GM19238 (cell line): ENCODE measurements at regions not wholly inside any gene's neighbourhood (a gene's known extent, or its start where the extent isn't known, plus 50 kb on each side); places are given as distances from the start of the nearest gene placed in this dataset.

ENCODE experiments used
- DNase-seq: peaks from one replicate; pipeline ENCODE4 v3.0.0; 2011; ENCODE audit warnings: low spot score; ENCODE audit not compliant: insufficient read length

DNA sequence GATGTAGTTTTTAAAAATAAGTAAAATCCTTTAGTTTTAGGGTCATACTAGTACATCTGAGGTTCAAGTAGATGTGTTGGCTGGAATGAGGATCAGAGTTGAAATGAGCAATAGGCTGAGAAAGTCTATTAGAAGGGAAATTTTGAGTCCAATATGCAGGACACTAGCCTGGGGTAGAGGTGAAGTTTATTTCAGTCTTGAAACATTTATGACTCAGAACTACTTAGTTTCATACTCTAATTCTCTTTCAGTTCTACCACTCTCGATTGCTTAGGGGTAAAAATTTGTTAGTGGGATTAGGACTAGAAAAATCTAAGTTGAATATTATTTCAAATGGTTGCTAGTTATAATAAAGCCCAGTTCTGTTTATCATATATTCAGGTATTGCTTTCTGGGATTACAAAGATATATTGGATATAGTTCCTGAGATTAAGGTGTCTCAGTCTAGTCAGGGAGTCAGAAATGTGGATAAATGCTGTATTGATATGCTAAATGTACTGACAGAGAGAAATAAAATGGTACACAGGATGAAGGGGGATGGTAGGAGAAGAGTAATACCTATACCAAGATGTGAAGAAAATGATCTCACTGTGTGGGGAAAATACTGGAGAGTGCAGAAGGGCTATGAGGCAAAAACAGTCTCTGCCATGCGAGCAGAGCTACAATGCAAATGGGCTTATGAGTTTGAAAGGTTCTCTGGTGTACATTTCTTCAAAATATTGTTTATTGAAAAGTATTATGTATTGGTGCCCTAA lies 395.8 kb upstream of the FBXO33 start:
- DNase-seq: peak; percentile 7

DNA sequence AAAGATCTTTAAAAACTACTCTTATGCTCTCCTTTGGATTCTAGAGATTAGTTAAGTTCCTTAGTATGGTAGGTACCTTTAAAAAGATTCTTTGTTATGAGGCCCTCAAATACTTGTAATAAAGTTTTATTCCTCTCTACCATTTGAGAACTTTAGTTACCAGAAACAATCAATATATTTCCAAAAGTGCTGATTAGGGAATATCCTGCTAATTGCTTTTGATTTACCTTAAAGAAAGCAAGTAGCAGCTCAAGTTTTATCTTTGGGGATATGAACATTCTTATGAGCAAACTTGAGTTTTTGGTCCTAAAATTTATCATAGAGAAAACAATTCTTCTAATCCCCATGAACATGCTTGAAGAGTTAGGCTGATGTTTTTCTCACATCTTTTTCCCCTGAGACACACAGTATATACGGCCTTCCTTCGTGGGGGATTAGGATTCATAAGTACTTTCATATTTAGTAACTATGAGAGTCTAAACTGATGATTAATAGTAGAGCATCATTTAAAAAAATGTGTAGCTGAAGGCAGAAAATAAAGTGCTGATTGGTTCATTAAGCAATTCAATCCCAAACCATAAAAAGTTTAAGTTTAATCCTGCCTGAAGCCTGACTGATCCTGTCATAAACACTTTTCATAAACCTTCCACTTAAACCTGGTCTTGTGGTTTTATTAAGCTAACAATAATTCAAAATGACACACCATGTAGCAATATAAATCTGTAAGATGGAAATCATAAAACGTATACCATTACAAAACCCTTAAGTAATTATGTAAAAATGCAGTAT lies 380.5 kb upstream of the FBXO33 start:
- DNase-seq: no peak

DNA sequence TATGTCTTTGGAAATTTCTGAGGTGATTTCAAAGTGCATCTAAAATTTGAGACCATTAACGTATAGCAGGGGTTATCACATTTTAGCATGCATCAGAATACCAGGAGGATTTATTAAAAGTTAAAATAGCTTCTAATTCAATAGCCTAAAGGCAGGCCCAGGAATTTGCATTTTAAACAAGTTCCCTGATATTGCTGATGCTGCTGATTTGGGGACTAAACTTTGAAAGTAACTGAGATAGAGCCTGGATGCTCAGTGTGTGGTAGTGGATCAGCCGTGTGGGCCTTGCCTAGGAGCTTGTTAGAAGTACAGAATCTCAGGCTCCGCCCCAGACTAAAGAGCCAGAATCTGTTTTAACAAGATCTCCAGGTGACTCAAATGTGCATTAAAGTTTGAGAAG lies 375.0 kb upstream of the FBXO33 start:
- DNase-seq: no peak

DNA sequence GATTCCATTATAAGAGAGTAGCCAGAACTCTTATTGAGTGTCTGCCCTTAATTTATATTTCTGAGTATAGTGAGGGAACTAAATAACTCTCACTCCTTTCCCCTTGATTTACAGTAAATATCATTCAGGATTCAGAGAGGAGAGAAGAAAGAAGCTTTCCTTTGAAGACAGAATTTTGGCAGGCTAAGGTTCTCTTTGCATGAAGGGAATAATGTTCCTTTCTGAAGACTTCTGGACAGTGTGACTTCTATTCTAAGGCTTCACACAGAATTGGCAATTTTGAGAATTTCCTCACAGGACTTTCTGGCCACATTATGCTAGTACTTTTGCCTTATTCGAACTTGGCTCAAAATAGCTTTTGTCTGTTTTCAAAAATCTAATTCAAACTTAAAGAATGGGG lies 352.2 kb upstream of the FBXO33 start:
- no peak for DNase-seq

DNA sequence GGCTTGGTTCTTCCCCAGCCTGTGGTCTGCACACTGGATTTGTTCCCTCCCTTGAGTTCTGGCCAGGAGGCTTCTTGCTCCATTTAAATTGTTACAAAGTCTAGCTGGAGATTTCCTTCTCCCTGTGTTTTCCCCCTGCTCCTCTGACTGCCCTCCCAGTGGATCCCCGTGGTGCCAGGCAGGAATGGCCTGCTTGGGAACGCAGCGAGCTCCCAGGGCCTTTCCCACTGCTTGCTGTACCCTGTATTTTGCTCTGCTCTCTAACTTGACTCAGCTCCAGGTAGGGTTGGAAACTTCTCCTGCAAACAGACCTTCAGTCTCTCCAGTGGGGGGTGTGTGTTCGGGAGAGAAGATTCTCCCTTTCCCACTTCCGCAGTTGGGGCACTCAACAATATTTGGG lies 349.2 kb upstream of the FBXO33 start:
- no peak for DNase-seq

DNA sequence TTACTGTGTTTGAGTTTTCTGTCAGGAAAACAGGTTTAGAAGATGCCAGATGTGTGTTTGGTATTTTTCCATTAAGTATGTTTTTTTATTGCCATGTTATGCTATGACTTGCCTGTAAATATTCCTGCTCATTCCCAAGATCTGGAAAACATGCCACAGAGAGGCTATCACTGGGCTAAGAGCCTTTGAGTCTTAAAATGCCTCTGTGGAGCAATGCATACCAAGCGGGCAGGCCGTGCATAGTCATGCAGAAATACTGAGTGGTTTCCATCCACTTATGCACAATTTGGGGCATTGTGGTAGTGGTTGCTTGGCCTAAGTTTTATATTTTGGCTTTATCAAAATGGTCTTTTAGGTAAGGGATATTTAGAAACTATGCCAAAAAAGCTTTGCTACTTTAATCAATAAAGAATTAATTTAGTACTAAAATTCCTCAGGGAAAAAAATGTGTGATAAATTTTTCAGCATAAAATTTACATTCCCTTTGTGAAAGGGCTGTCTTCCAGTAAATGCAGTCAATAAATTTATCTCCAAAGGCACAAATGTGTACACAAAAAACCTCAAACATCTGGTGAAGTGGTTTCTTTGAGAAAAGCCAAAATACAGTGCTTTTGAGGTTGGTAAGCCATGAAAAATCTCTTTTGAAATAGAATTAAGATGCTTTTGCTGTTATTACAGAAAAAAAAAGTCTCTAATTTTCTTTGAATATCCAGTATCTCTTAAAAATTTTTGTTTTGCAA lies 341.3 kb upstream of the FBXO33 start:
- DNase-seq: no peak

DNA sequence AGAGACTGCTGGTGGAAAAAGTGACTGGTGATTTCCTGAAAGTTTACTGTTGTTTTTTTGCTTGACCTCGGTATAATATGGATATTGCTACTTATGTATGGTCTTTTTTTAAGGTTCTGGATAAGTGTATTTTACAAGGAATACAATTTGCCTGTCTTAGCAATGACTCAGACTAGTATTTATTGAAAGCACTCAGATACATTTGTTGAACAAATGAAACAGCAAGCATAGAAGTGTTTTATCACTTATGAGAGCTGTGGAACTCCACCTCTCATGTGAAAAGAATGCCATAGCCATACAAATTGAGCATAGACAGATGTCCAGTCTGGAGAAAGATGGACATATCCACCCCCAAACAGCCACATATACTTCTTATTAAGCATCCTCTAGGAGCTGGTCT lies 340.4 kb upstream of the FBXO33 start:
- DNase-seq: no peak

DNA sequence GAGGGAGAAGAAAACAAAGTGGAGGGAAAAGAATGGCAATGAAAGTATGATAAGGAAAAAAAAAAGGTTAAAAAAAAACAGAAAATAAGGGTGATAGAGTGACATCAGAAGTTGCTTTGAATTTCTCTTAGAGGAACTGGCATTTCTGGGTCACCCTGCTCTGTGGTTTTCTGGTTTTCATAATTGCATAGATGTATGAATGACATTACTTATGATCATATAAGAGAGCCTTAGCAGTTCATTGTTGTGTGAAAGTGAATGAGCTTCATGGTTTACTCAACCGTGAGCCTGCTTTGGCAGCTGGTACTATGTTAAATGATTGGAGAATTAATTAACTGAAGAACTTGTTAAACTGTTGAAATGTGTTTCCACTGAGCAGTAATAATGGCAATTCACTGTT lies 336.4 kb upstream of the FBXO33 start:
- no peak for DNase-seq

DNA sequence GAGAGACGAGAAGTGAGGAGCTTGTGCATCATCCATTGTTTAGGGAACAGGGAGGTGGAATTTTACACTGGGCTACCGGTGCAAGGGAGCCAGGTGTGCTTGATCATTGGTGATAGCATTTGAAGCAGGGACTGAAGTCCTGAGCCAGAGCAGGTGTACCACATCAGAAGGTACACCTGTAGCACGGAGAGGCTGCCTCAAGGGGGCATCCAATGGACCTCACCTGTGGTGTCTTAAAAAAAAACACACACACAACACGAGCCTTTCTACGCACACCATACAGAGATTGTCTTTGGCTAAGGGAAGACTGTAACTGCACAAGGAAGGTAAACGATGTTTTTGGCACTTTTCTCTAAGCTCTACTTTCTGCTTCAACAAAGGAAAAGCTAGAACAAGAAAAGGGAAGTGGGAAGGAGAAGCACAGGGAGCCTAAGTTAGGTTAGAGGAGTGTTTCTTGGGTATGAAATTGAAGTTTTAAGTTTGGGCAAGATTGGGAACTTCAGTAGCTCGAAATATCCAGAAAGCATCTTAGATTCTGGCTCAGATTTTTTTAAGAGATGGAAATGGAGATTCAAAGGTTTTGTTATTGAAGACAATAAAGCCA lies 334.3 kb upstream of the FBXO33 start:
- DNase-seq: no peak

DNA sequence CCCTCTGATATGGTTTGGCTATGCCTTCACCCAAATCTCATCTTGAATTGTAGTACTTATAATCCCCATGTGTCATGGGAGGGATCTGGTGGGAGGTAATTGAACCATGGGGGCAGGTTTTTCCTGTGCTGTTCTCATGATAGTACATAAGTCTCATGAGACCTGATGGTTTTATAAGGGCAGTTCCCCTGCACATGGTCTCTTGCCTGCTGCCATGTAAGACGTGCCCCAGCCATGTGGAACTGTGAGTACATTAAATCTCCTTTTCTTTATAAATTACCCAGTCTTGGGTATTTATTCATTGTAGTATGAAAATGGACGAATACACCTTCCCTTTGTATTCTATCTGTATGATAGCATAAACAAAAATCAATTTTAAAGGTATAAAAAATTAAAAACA lies 333.4 kb upstream of the FBXO33 start:
- no peak for DNase-seq

DNA sequence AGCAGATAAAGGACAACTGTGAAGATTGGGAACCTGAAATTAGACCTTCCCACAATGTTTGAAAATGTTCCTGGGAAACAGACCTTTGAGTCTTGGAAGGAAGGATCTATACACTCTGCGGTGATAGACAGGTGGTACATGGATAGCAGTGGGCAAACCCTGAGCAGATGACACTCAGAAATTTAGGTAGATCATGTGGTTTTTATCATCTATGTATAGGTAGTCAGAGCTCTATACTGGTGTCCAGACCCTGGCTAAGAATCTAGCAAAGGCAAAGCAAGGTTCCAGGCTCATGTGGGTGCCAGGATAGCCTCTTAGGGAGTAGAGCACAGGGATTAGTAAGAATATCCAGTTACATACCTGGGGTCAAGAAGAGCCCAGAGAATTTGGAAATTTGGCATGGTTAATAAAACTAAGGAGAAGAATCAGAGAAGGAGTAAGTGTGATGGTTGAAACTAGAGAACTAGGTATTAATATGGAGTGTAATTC lies 331.2 kb upstream of the FBXO33 start:
- DNase-seq: no peak

DNA sequence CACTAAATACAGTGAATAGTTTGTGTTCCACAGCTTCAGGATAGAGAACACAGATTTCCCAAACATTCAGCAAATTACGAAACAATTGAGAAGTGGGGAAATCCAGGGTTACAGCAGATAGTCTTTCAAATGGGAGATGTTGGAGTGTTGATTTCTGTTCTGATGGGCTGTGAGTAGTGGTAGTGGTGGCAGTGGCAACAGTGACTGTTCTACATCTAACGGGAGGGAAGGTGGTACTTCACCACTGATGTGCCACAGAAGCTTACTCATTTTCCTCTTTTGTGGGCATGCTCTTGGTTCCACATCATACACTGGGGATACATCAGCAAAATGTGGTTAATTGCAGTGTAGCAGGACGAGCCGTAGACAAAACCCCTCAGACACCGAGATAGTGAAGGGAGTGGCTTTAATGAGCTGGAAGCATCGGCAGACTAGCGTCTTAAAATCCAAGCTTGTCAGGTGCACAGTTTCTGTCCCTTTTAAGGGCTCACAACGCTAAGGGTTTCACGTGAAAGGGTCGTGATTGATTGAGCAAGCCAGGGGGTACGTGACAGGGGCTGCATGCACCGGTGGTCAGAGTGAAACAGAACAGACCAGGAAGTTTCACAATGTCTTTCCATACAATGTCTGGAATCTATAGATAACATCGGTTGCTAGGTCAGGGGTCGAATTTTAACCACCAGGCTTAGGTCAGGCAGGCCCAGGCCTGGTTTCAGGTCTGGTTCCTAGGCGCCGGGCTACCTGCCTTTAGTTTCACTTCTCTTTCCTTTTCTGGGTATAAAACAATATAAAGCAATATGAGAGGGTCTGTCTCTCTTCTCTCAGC lies 330.6 kb upstream of the FBXO33 start:
- DNase-seq: no peak

DNA sequence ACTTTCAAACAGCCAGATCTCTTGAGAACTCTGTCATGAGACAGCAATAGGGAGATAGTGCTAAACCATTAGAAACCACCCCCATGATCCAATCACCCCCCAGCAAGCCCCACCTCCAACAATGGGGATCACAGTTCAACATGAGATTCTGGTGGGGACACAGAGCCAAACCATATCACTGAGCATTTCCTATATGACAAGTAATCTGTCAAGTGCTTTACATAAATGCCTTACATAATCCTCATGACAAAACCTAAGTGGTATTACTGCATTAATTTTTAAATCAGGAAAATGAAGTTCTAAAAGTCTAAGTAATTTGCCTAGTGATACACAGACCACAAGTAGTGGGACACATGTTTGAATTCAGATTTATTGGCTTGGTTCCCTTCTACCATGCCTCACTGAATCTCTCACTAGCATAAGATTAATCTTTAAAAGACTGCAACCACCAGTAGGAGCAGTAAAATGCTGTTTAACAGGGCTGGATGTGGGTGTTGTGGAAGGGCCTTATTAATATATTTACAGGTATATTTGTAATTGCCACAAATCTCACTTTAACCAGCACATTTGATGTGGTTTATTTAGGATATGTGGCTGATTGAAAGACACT lies 323.1 kb upstream of the FBXO33 start:
- DNase-seq: no peak

DNA sequence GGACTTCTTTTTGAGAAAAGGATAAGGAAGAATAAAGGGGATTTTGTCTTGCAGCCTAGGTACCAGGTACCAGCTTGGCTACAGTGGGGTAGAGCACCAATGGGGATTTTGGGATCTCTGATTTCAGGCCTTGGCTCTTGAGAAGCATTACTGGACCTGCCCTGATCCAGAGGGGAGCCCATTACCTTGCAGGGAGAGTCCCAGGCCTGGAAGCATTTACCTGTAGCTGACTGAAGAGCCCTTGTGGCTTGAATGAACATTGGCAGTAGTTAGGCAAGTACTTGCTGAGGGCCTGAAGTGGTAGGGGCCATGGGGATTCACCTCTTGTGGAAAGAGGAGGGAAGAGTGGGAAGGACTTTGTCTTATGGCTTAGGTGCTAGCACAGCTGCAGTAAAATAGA lies 308.2 kb upstream of the FBXO33 start:
- no peak for DNase-seq

DNA sequence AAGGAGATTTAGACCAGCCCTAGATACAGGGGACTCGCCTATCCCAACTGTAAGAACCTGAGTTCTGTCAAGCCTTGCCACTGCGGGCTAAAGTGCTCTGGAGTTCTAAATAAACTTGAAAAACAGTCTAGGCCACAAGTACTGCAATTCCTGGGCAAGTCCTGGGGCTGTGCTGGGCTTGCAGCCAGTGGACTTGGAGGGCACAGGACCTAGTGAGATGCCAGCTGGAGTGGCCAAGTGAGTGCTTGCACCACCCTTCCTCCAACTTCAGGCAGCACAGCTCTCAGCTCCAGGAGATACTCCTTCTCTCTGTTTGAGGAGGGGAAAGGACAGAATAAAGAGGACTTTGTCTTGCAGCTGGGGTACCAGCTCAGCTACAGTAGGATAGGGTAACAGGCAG lies 307.6 kb upstream of the FBXO33 start:
- no peak for DNase-seq

DNA sequence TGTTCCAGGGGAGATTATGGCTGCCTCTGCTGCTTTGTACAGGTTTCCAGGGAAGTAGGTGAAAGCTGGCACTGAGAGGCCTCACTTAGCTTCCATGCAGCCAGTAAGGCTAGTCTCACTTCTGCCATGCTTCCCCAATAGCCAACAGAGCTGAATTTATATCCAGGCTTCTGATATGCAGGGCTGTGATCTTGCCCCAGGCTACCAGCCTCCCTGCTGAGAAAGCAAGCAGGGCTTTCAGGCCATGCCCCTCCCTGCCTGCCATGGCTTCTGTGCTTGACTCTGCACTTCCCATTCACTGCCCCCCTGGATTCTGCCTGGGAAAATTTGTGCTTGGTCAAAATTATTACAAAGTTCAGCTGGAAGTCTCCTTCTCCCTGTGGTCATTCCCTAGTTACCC lies 302.1 kb upstream of the FBXO33 start:
- no peak for DNase-seq

DNA sequence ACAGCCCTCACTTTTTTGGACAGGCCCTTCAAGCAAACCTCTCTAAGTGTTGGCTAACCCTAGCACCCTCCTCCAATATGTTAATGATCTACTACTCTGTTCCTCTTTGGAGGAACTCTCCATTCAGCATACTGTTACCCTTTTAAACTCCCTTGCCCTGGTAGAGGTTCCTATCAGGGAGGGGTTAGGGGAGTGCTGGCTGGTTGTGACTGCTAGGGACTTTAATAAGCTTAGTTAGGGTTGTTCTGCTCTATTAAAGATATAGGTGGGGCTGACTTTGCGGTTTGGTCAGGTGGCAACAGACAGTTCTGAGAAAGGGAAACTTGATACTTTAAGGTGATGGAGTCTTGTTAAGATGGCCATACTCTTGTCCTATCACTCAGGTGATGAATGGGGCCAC lies 301.5 kb upstream of the FBXO33 start:
- no peak for DNase-seq

DNA sequence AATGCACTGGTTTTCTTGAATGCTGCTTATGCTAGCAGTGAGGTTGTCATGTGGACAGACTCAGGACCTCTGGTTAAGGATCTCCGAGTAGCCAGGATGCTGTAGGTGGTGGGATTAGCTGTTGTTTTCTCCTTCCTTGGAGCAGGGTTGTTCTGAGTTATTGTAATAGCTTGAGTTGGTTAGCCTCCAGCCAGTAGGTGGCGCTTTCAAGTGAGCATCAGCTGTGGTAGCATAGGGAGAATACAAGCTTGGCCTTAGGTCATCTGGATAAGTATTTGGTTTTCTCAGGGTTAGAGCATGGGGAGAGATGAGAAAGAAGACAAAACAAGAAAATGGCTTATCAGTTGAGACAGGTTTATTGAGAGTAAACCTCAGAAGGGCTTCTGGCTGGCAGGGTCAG lies 299.7 kb upstream of the FBXO33 start:
- DNase-seq: no peak

DNA sequence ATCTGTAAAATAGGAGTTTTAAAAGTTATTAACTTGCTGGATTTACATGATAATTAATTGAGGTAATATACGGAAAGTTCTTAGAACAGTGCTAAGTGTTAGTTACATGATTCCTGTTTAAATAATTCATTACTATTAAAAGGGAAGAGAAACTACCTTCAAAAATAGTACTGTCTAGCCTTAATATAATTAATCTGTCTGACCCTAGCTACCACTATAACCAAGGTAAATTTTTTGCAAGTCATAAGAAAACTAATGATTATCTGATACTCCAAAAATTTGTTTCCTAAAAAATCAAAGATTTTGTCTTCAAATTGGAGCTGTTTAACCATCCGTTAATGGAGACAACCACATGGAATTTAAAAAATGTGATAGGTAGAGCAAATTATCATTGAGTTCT lies 294.3 kb upstream of the FBXO33 start:
- DNase-seq: no peak

DNA sequence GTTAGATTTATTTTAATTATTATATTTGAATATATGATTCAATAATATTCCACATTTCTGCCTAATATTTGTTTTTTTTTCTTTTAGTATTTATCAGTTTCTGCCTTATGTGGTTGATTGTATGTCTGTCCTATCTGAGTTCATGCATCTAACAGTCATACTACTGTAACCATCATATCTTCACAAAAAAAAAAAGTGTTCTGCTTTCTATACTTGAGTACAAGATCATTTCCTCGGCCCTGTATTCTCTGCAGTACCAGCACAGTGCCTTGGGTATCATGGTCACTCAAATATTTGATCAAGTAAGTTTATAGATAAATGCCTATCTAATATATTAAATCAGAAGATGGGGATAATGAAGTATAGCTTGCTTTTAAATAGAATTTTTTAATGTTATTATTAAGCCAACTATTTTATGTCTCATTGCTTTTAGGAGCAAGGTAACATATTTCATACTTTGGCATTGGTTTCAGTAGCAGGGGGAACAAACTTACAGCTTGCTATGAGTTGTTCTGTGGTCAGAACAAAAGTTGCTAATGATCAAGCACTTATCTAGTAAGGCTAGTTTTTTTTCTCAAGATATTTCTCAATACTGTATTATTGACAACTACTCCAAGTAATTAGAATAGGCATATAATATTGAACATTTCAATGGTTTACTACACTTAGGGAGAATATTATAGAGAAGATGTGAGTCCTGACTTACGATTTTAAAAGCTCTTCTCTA lies 290.5 kb upstream of the FBXO33 start:
- DNase-seq: no peak
